Stimulated activated CD4-positive, alpha-beta T cell treated with anti-CD3 and anti-CD28 coated beads, Interleukin-12 subunit alpha, Interleukin-12 subunit beta, amount 100 ng/mL, for 48 hours (primary cell): ENCODE measurements at regions not wholly inside any gene's neighbourhood (a gene's known extent, or its start where the extent isn't known, plus 50 kb on each side); places are given as distances from the start of the nearest gene placed in this dataset.
"Not testable (repeated sequence)": the region's sequence is repeated elsewhere in the genome, so short reads cannot be mapped to it uniquely, and the experiment has no call there.

Source experiments
- DNase-seq, 3 donors: peaks; one replicate each; pipeline ENCODE4 v3.0.0-alpha.2; 2020; ENCODE audit warnings: low read depth in 2 of 3, low spot score in 1 of 3

DNA sequence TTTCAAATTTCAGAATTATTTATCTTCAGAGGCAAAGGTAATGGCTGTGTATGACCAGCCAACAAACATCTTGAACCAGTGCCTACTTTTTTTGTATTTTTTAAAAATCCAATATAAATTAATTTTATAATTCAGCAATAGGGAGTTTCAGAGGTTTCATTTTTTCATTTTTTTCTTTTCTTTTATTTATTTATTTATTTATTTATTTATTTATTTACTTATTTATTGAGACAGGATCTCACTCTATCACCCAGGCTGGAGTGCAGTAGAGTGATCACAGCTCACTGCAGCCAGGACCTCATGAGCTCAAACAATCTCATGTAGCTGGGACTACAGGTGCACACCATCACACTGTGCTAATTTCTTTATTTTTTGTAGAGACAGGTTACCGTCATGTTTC lies 250.5 kb downstream of the TMEM47 start:
- DNase-seq: no peak

- DNase-seq: no peak
These were observed 252.6 kb downstream of the TMEM47 start for GRCh38 chrX:34404386-34405070.

DNA sequence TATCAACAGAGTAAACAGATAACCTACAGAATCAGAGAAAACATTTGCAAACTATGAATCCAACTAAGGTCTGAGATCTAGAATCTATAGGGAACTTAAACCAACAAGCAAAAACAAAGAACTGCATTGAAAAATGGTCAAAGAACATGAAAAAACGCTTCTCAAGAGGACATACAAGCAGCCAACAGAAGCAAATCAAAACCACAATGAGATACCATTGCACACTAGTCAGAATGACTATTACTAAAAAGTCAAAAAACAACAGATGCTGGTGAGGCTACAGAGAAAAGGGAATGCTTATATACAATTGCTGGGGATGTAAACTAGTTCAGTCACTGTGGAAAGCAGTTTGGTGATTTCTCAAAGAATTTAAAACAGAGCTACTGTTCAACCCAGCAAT lies 255.7 kb downstream of the TMEM47 start:
- no peak for DNase-seq

- DNase-seq: no peak
These were observed 250.3 kb upstream of the FAM47A start for GRCh38 chrX:34382416-34382815.

- no peak for DNase-seq
These were observed 249.1 kb upstream of the FAM47A start for GRCh38 chrX:34381241-34381640.

DNA sequence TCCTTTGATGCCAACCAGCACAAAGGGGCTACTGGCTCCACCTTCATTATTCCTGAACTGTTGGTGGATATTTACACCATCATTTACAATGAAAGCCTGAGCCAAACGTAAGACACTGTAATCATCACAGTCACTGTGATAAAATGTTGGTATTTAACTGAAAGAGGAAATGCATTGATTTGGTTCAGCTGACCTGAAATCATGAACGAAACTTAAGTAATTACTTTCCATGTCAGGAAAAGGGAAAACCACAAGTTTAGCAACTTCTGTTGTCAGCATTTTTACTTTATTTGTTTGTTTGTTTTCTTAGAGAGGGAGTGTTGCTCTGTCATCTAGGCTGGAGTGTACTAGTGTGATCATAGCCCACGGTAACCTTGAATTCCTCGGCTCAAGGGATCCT lies 247.8 kb upstream of the FAM47A start:
- no peak for DNase-seq

GRCh38 chrX:34377645-34378044 lies 245.5 kb upstream of the FAM47A start:
- DNase-seq: no peak

- DNase-seq: no peak
These were observed 239.6 kb upstream of the FAM47A start for GRCh38 chrX:34371754-34372153.

- DNase-seq: no peak
These were observed 233.4 kb upstream of the FAM47A start for GRCh38 chrX:34365471-34365870.

DNA sequence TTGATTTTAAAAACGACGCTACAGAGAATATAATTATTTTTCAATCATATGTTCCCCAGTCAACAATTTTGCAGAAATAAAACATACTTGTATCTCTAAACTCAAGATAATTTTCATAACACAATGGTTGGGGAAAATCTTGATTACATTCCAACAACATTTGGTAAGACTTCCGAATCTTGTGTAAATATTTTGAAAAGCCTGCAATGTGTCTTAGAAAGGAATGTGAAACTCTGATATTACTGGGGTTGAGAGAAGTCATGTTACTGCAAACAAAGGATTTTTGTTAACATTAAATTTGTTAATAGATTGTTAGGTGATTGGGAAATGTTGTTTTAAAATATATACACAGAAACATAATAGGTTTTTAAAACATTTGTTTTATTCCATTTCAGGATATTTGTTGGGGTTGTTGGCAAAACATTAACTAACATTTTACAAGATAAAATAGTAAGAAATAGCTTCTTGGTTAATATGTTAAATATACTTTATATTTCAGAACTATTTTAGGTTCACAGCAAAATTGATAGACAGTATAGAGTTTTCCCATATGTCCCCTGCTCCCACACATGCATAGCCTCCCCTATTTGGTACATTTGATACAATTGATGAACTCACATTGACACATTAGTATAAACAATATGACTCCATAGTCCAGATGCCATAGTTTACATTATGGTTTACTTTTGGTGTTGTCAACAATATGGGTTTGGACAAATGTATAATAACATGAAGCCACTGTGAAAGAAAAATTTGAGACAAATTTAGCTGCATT lies 218.6 kb upstream of the FAM47A start:
- DNase-seq: no peak

DNA sequence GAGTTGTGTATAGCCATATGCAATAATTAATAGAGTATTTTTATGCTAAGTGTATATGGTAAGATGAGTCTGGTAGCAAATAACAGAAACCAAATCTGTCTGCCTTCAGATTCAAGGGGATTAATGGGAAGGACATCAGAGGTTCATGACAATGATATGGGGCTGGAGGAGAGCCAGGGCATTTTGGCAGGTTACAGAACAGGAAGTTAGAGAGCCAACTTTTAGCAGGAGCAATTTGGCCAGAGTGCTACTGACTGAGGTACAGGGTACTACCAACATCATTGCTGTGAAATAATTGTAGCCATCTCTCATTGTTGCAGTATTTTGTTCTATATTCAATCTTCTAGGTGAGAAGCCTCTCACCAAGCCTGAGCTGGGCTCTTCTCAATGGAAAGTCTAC lies 210.9 kb upstream of the FAM47A start:
- no peak for DNase-seq

DNA sequence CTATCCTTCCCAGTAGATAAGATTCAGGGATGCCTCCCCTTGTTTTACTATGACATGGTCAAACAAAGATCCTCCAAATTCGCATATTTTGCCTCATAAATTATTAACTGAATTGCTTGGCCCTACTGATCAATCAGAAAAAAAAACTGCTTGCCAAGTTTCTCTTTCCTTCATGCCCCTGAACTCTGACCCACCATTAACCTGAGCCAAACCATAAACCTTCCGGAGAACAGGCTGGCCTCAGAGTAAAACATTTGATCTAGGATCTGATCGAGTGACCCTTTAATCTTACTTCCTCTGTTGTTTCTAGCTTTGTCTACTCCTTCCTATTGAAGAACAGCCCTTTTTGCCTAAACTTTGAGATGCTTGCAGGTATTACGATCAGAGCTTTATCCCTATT lies 209.7 kb upstream of the FAM47A start:
- DNase-seq: no peak

- no peak for DNase-seq
These were observed 209.1 kb upstream of the FAM47A start for GRCh38 chrX:34341258-34341657.

DNA sequence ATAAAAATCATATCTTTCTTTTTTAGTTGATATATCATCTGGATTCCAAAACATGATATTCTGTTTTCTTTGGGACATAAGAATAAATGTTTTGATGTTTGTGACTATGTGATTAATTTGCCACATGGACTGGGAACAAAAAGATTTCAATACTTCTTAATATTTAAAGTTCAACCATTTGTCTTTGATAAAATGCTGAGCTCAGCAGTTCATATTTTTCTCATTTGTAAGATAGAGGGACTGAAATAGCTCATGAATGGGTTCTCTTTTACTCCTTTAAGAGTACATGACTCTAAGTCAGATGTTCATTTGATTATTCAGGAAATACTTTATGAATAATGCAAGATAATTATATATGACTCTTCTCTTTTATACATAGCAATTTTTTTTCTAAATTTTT lies 205.9 kb upstream of the FAM47A start:
- DNase-seq: no peak

DNA sequence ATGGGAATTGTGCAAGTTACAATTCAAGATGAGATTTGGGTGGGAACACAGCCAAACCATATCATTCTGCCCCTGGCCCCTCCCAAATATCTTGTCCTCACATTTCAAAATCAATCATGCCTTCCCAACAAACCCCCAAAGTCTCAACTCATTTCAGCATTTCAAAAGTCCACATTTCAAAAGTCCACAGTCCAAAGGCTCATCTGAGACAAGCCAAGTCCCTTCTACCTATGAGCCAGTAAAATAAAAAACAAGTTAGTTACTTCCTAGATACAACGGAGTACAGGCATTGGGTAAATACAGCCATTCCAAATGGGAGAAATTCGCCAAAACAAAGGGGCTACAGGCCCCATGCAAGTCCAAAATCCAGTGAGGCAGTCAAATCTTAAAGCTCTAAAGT lies 203.3 kb upstream of the FAM47A start:
- DNase-seq: not testable (repeated sequence)

GRCh38 chrX:34332334-34332733 lies 200.2 kb upstream of the FAM47A start:
- DNase-seq: no peak

- DNase-seq: no peak
These were observed 193.3 kb upstream of the FAM47A start for GRCh38 chrX:34325460-34325859.

- not testable (repeated sequence) for DNase-seq
These were observed 188.3 kb upstream of the FAM47A start for GRCh38 chrX:34320424-34320823.

DNA sequence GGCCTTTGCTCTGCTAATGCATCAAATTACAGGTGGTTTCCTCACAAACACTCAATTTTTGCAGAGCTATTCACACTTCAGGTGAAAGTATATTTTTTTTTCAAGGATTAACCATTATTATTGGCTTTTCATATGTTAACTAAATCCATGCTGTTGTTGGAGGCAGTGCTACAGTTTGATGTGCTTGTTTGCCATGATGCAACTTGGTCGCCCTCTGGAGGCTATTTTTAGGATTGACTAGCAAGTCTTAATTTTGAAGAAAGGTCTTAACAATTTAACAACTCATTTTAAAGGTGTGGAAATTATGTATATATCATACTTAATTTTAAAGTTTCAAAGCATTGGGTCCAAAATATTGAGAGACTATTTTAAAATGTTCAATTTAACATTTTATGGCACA lies 168.8 kb upstream of the FAM47A start:
- peak in 1 of 3 donors; percentile 31 for DNase-seq

- no peak for DNase-seq
These were observed 167.4 kb upstream of the FAM47A start for GRCh38 chrX:34299451-34299967.

- no peak for DNase-seq
These were observed 162.6 kb upstream of the FAM47A start for GRCh38 chrX:34294665-34295064.

DNA sequence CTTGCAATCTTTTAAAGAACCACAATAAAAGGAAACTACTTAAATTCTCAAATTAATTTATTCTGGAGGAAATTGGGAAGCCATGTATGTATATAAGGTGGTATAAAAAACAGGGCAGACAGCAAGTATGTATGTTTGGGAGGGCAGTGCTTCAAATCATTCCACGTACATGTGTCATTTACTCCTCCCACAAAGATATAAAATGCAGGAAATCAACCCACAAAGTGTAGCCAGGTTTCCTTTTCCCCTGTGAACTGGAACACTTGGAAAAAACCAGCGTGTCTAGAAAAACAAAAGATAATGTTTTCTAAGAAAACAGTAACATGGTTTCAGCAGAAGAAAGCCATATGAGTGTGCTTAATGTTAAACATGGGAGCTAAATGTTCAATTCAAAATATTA lies 156.7 kb upstream of the FAM47A start:
- DNase-seq: no peak
